Endodermal cell (in vitro differentiated cells): ENCODE measurements at regions not wholly inside any gene's neighbourhood (a gene's known extent, or its start where the extent isn't known, plus 50 kb on each side); places are given as distances from the start of the nearest gene placed in this dataset.

Source experiments
- DNase-seq: peaks from one replicate; pipeline ENCODE4 v3.0.0-alpha.2; 2017
- H3K27ac ChIP-seq: 2 replicates; pipeline ENCODE4 v1.5.1; 2013; ENCODE audit warnings: mild to moderate bottlenecking, low read depth, low read length, moderate library complexity
- H3K27me3 ChIP-seq: 2 replicates; pipeline ENCODE4 v1.6.1; 2013; ENCODE audit warnings: mild to moderate bottlenecking, low read length, moderate library complexity; ENCODE audit not compliant: insufficient read depth, control insufficient read depth, poor library complexity, severe bottlenecking
- H3K36me3 ChIP-seq: 2 replicates; pipeline ENCODE4 v1.7.0; 2013; ENCODE audit warnings: mild to moderate bottlenecking, low read length, moderate library complexity; ENCODE audit not compliant: control insufficient read depth, insufficient read depth
- H3K4me1 ChIP-seq: one replicate; pipeline ENCODE4 v1.7.0; 2013; ENCODE audit warnings: low read length; ENCODE audit not compliant: control insufficient read depth, insufficient read depth
- H3K4me3 ChIP-seq: 2 replicates; pipeline ENCODE4 v1.5.1; 2013; ENCODE audit warnings: mild to moderate bottlenecking, low read length, moderate library complexity
- H3K9ac ChIP-seq: 2 replicates; pipeline ENCODE4 v1.6.1; 2013; ENCODE audit warnings: mild to moderate bottlenecking, low read length, moderate library complexity; ENCODE audit not compliant: poor library complexity, severe bottlenecking; ENCODE audit errors: extremely low read depth
- H3K9me3 ChIP-seq: 2 replicates; pipeline ENCODE4 v1.6.1; 2013; ENCODE audit warnings: mild to moderate bottlenecking, low read length, moderate library complexity; ENCODE audit not compliant: control insufficient read depth
- H3K27ac Mint-ChIP-seq: 2 replicates; pipeline ENCODE4 v1.8.0; 2020; ENCODE audit warnings: mixed read lengths
- H3K27me3 Mint-ChIP-seq: 2 replicates; pipeline ENCODE4 v1.8.0; 2021; ENCODE audit warnings: mild to moderate bottlenecking, mixed read lengths; ENCODE audit not compliant: insufficient read depth
- H3K36me3 Mint-ChIP-seq: 2 replicates; pipeline ENCODE4 v1.8.0; 2020; ENCODE audit warnings: low read depth, mixed read lengths
- H3K4me1 Mint-ChIP-seq: 2 replicates; pipeline ENCODE4 v1.8.0; 2020; ENCODE audit warnings: mixed read lengths
- H3K4me3 Mint-ChIP-seq: 2 replicates; pipeline ENCODE4 v1.8.0; 2020; ENCODE audit warnings: mild to moderate bottlenecking, moderate library complexity, mixed read lengths
- H3K9me3 Mint-ChIP-seq: 2 replicates; pipeline ENCODE4 v1.8.0; 2020; ENCODE audit warnings: mild to moderate bottlenecking, mixed read lengths
- CTCF ChIP-seq: fragments of 200-600 bp; sonication (generic); conservative IDR thresholded peaks from 2 replicates; pipeline ENCODE4 v1.5.0; 2021; ENCODE audit warnings: antibody characterized with exemption, mild to moderate bottlenecking
- WGBS, 2 experiments: methylation state at CpG; one replicate each; pipeline versions ENCODE4 v1.1.5 to v1.1.7; 2013; ENCODE audit warnings: missing lambda C conversion rate in 2 of 2, mixed read lengths in 1 of 2; ENCODE audit not compliant: insufficient coverage in 1 of 2, insufficient read length in 1 of 2; 5-methylcytosine and 5-hydroxymethylcytosine counted together

- H3K9ac ChIP-seq, result no peak overlapping the region
- Mint-ChIP-seq H3K36me3 (no peaks in the 10 kb centered on the region), H3K9me3 (no peaks in the 10 kb centered on the region), H3K27ac (no peak overlapping the region), H3K4me3 (no peak overlapping the region), H3K4me1 (no peaks in the 10 kb centered on the region), H3K27me3 (no peaks in the 10 kb centered on the region)
- no peak for TF ChIP-seq CTCF
- H3K4me1 ChIP-seq, result no peaks in the 10 kb centered on the region
- 84 to 90% methylated on average over 15 to 25 of the region's 25 CpGs for WGBS, 2 experiments
- no peaks in the 10 kb centered on the region for H3K27me3 ChIP-seq
- no peaks in the 10 kb centered on the region for H3K36me3 ChIP-seq
- no peak for DNase-seq
- no peak overlapping the region for H3K4me3 ChIP-seq
- H3K27ac ChIP-seq, result no peak overlapping the region
- no peaks in the 10 kb centered on the region for H3K9me3 ChIP-seq
Observed at GRCh38 chr22:49163960-49164690, 663.5 kb downstream of the BRD1 start.

GRCh38 chr22:49163258-49163959 is 664.3 kb downstream of the BRD1 start:
- H3K9me3 Mint-ChIP-seq, result no peaks in the 10 kb centered on the region
- no peaks in the 10 kb centered on the region for H3K4me1 Mint-ChIP-seq
- no peaks in the 10 kb centered on the region for H3K36me3 Mint-ChIP-seq
- H3K4me1 ChIP-seq, result no peaks in the 10 kb centered on the region
- no peaks in the 10 kb centered on the region for H3K27me3 ChIP-seq
- no peak overlapping the region for H3K9ac ChIP-seq
- no peak overlapping the region for H3K4me3 ChIP-seq
- no peaks in the 10 kb centered on the region for H3K9me3 ChIP-seq
- 83 to 91% methylated on average over 11 to 20 of the region's 20 CpGs for WGBS, 2 experiments
- H3K27ac ChIP-seq, result no peak overlapping the region
- no peaks in the 10 kb centered on the region for H3K36me3 ChIP-seq
- TF ChIP-seq CTCF, result no peak
- H3K27ac Mint-ChIP-seq, result no peak overlapping the region
- no peak overlapping the region for H3K4me3 Mint-ChIP-seq
- DNase-seq, result no peak
- H3K27me3 Mint-ChIP-seq, result no peaks in the 10 kb centered on the region

- Histone ChIP-seq H3K36me3 (no peaks in the 10 kb centered on the region), H3K4me1 (no peaks in the 10 kb centered on the region), H3K4me3 (no peak overlapping the region), H3K9me3 (no peaks in the 10 kb centered on the region), H3K27ac (no peak overlapping the region), H3K9ac (no peak overlapping the region), H3K27me3 (no peaks in the 10 kb centered on the region)
- no peaks in the 10 kb centered on the region for H3K36me3 Mint-ChIP-seq
- 89 to 97% methylated on average over 13 to 16 of the region's 16 CpGs for WGBS, 2 experiments
- no peak for TF ChIP-seq CTCF
- H3K4me1 Mint-ChIP-seq, result no peaks in the 10 kb centered on the region
- H3K9me3 Mint-ChIP-seq, result no peaks in the 10 kb centered on the region
- H3K4me3 Mint-ChIP-seq, result no peak overlapping the region
- no peaks in the 10 kb centered on the region for H3K27me3 Mint-ChIP-seq
- DNase-seq, result no peak
- H3K27ac Mint-ChIP-seq, result no peak overlapping the region
Observed at GRCh38 chr22:49162841-49163240, 664.8 kb downstream of the BRD1 start.
